NCI-H2081 treated with DMSO at 0.1 percent for 48 hours (cell line): ENCODE measurements at regions not wholly inside any gene's neighbourhood (a gene's known extent, or its start where the extent isn't known, plus 50 kb on each side); places are given as distances from the start of the nearest gene placed in this dataset.
"Not testable (repeated sequence)": the region's sequence is repeated elsewhere in the genome, so short reads cannot be mapped to it uniquely, and the experiment has no call there.

Experiments used
- DNase-seq: peaks from one replicate; lab custom pipeline; 2025; lab: John Stamatoyannopoulos, UW

- no peak for DNase-seq
These were observed 54.7 kb downstream of the ASCL1 start for GRCh38 chr12:103011974-103012763.

GRCh38 chr12:103012884-103013283 lies 55.4 kb downstream of the ASCL1 start:
- DNase-seq, result no peak

GRCh38 chr12:103013741-103014300 lies 56.3 kb downstream of the ASCL1 start:
- peak; percentile 56 for DNase-seq

GRCh38 chr12:103016381-103016780 lies 58.9 kb downstream of the ASCL1 start:
- no peak for DNase-seq

- no peak for DNase-seq
These were observed 63.4 kb downstream of the ASCL1 start for GRCh38 chr12:103020839-103021238.

- DNase-seq, result no peak
These were observed 64.2 kb downstream of the ASCL1 start for GRCh38 chr12:103021538-103022218.

- no peak for DNase-seq
These were observed 67.2 kb downstream of the ASCL1 start for GRCh38 chr12:103024650-103025049.

GRCh38 chr12:103026643-103027042 lies 69.2 kb downstream of the ASCL1 start:
- not testable (repeated sequence) for DNase-seq

GRCh38 chr12:103028881-103029639 lies 71.6 kb downstream of the ASCL1 start:
- DNase-seq, result no peak

GRCh38 chr12:103036581-103037214 lies 79.2 kb downstream of the ASCL1 start:
- DNase-seq, result no peak

- no peak for DNase-seq
These were observed 86.3 kb downstream of the ASCL1 start for GRCh38 chr12:103043531-103044486.

GRCh38 chr12:103046154-103046553 lies 88.7 kb downstream of the ASCL1 start:
- DNase-seq, result no peak

GRCh38 chr12:103050273-103050672 lies 92.8 kb downstream of the ASCL1 start:
- no peak for DNase-seq

GRCh38 chr12:103053089-103053488 lies 95.6 kb downstream of the ASCL1 start:
- no peak for DNase-seq

- DNase-seq, result no peak
These were observed 116.2 kb downstream of the ASCL1 start for GRCh38 chr12:103073630-103074029.

GRCh38 chr12:103075848-103076247 lies 118.4 kb downstream of the ASCL1 start:
- no peak for DNase-seq

GRCh38 chr12:103077108-103077773 lies 119.8 kb downstream of the ASCL1 start:
- no peak for DNase-seq

GRCh38 chr12:103085541-103085940 lies 128.1 kb downstream of the ASCL1 start:
- DNase-seq, result peak; percentile 29

GRCh38 chr12:103086471-103086870 lies 129.0 kb downstream of the ASCL1 start:
- DNase-seq, result no peak

GRCh38 chr12:103093499-103094106 lies 136.1 kb downstream of the ASCL1 start:
- DNase-seq, result no peak
